Colonic mucosa (tissue), 4 donors: ENCODE measurements at regions not wholly inside any gene's neighbourhood (a gene's known extent, or its start where the extent isn't known, plus 50 kb on each side); places are given as distances from the start of the nearest gene placed in this dataset.

Experiments used
- DNase-seq: peaks from one replicate; pipeline ENCODE4 v3.0.0-alpha.2; 2020
- H3K27ac ChIP-seq: fragments of 200-600 bp; one replicate; pipeline ENCODE4 v1.8.0; 2021
- H3K27me3 ChIP-seq: fragments of 200-600 bp; one replicate; pipeline ENCODE4 v1.8.0; 2021
- H3K36me3 ChIP-seq: fragments of 200-600 bp; one replicate; pipeline ENCODE4 v1.8.0; 2021
- H3K4me1 ChIP-seq: fragments of 200-600 bp; one replicate; pipeline ENCODE4 v1.8.0; 2021; ENCODE audit warnings: mild to moderate bottlenecking
- H3K4me3 ChIP-seq: fragments of 200-600 bp; one replicate; pipeline ENCODE4 v1.8.0; 2021
- H3K9ac ChIP-seq, 2 donors: one replicate each; pipeline ENCODE4 v1.7.0; 2013; ENCODE audit warnings: control low read depth in 2 of 2, low read depth in 2 of 2, low read length in 2 of 2
- H3K9me3 ChIP-seq: fragments of 200-600 bp; one replicate; pipeline ENCODE4 v1.8.0; 2021
- CTCF ChIP-seq: fragments of 200-600 bp; IDR thresholded peaks from one replicate; pipeline ENCODE4 v1.8.0; 2022; ENCODE audit warnings: antibody characterized with exemption, mild to moderate bottlenecking
- intact Hi-C: fragments of 100-400 bp; cut with DNase I; formaldehyde crosslinking; loops from one replicate; pipeline ENCODE4 v1.14.1; 2022
- donor health status: healthy.
- donor health status: DM: no; HTN: no; CAD: no.
- donor health status: DM: no; HTN: no; CAD: no.

- DNase-seq, result no peak
- Histone ChIP-seq H3K27ac (no peak overlapping the region), H3K36me3 (no peaks in the 10 kb centered on the region), H3K9me3 (no peaks in the 10 kb centered on the region), H3K27me3 (no peaks in the 10 kb centered on the region), H3K9ac (no peak overlapping the region), H3K4me1 (no peaks in the 10 kb centered on the region), H3K4me3 (no peak overlapping the region)
- TF ChIP-seq CTCF, result no peak
- intact Hi-C loops, result no loop called here
Measured at GRCh38 chr1:193537266-193538002, 351.0 kb upstream of the B3GALT2 start.

- H3K9me3 ChIP-seq, result no peaks in the 10 kb centered on the region
- no peaks in the 10 kb centered on the region for H3K4me1 ChIP-seq
- H3K9ac ChIP-seq, result no peak overlapping the region
- TF ChIP-seq CTCF, result no peak
- no peaks in the 10 kb centered on the region for H3K27me3 ChIP-seq
- H3K4me3 ChIP-seq, result no peak overlapping the region
- DNase-seq, result no peak
- H3K27ac ChIP-seq, result no peak overlapping the region
- intact Hi-C loops, result no loop called here
- H3K36me3 ChIP-seq, result no peaks in the 10 kb centered on the region
Measured at GRCh38 chr1:193533853-193534252, 347.4 kb upstream of the B3GALT2 start.

- Histone ChIP-seq H3K4me1 (no peaks in the 10 kb centered on the region), H3K9ac (no peak overlapping the region), H3K9me3 (no peaks in the 10 kb centered on the region), H3K27me3 (no peaks in the 10 kb centered on the region), H3K36me3 (no peaks in the 10 kb centered on the region), H3K4me3 (no peak overlapping the region), H3K27ac (no peak overlapping the region)
- no peak for TF ChIP-seq CTCF
- DNase-seq, result no peak
- intact Hi-C loops, result no loop called here
Measured at GRCh38 chr1:193525917-193526710, 339.7 kb upstream of the B3GALT2 start.

- intact Hi-C loops, result no loop called here
- Histone ChIP-seq H3K9me3 (no peaks in the 10 kb centered on the region), H3K36me3 (no peaks in the 10 kb centered on the region), H3K4me1 (no peaks in the 10 kb centered on the region), H3K27ac (no peak overlapping the region), H3K9ac (no peak overlapping the region), H3K27me3 (no peaks in the 10 kb centered on the region), H3K4me3 (no peak overlapping the region)
- no peak for TF ChIP-seq CTCF
- DNase-seq, result no peak
Measured at GRCh38 chr1:193525411-193525810, 339.0 kb upstream of the B3GALT2 start.

- Histone ChIP-seq H3K27me3 (no peaks in the 10 kb centered on the region), H3K9ac (no peak overlapping the region), H3K4me3 (no peak overlapping the region), H3K27ac (no peak overlapping the region), H3K36me3 (no peaks in the 10 kb centered on the region), H3K9me3 (no peaks in the 10 kb centered on the region), H3K4me1 (no peaks in the 10 kb centered on the region)
- intact Hi-C loops, result no loop called here
- TF ChIP-seq CTCF, result no peak
- no peak for DNase-seq
Measured at GRCh38 chr1:193524616-193525015, 338.2 kb upstream of the B3GALT2 start.
